ENCODE measurements at regions not wholly inside any gene's neighbourhood (a gene's known extent, or its start where the extent isn't known, plus 50 kb on each side); places are given as distances from the start of the nearest gene placed in this dataset.

- TF ChIP-seq FOXP2 (optimal IDR thresholded peaks at IDR 0.05; ENCODE audit: borderline replicate concordance, extremely low read depth, extremely low read length, insufficient read depth): no peak
- no peak for TF ChIP-seq REST (IDR thresholded peaks at IDR 0.05; ENCODE audit: insufficient read depth in 1 of 2, low read depth in 2 of 2, low read length in 2 of 2)
- TF ChIP-seq TAF1 (IDR thresholded peaks at IDR 0.05; ENCODE audit: borderline replicate concordance, insufficient read depth, low read length): no peak
- no peak for TF ChIP-seq POLR2AphosphoS5 (IDR thresholded peaks at IDR 0.05; ENCODE audit: low read depth, low read length)
- no peak for TF ChIP-seq SIN3A (IDR thresholded peaks at IDR 0.05; ENCODE audit: borderline replicate concordance, insufficient read depth, low read length)
Observed at GRCh38 chr16:17852977-17853702, 382.4 kb upstream of the XYLT1 start.

- TF ChIP-seq FOXP2 (optimal IDR thresholded peaks at IDR 0.05; ENCODE audit: borderline replicate concordance, extremely low read depth, extremely low read length, insufficient read depth) (no peak), TAF1 (IDR thresholded peaks at IDR 0.05; ENCODE audit: borderline replicate concordance, insufficient read depth, low read length) (no peak), REST (IDR thresholded peaks at IDR 0.05; ENCODE audit: insufficient read depth in 1 of 2, low read depth in 2 of 2, low read length in 2 of 2) (no peak), SIN3A (IDR thresholded peaks at IDR 0.05; ENCODE audit: borderline replicate concordance, insufficient read depth, low read length) (no peak), POLR2AphosphoS5 (IDR thresholded peaks at IDR 0.05; ENCODE audit: low read depth, low read length) (no peak)
Observed at GRCh38 chr16:17850581-17851250, 380.0 kb upstream of the XYLT1 start.

- TF ChIP-seq SIN3A (IDR thresholded peaks at IDR 0.05; ENCODE audit: borderline replicate concordance, insufficient read depth, low read length) (no peak), FOXP2 (optimal IDR thresholded peaks at IDR 0.05; ENCODE audit: borderline replicate concordance, extremely low read depth, extremely low read length, insufficient read depth) (no peak), POLR2AphosphoS5 (IDR thresholded peaks at IDR 0.05; ENCODE audit: low read depth, low read length) (no peak), TAF1 (IDR thresholded peaks at IDR 0.05; ENCODE audit: borderline replicate concordance, insufficient read depth, low read length) (no peak)
Observed at GRCh38 chr16:17847234-17847795, 376.6 kb upstream of the XYLT1 start.

- TF ChIP-seq TAF1 (IDR thresholded peaks at IDR 0.05; ENCODE audit: borderline replicate concordance, insufficient read depth, low read length) (no peak), POLR2AphosphoS5 (IDR thresholded peaks at IDR 0.05; ENCODE audit: low read depth, low read length) (no peak), SIN3A (IDR thresholded peaks at IDR 0.05; ENCODE audit: borderline replicate concordance, insufficient read depth, low read length) (no peak), REST (IDR thresholded peaks at IDR 0.05; ENCODE audit: insufficient read depth in 1 of 2, low read depth in 2 of 2, low read length in 2 of 2) (no peak), FOXP2 (optimal IDR thresholded peaks at IDR 0.05; ENCODE audit: borderline replicate concordance, extremely low read depth, extremely low read length, insufficient read depth) (no peak)
Observed at GRCh38 chr16:17846030-17846429, 375.3 kb upstream of the XYLT1 start.

- TF ChIP-seq POLR2AphosphoS5 (IDR thresholded peaks at IDR 0.05; ENCODE audit: low read depth, low read length) (no peak), SIN3A (IDR thresholded peaks at IDR 0.05; ENCODE audit: borderline replicate concordance, insufficient read depth, low read length) (no peak), FOXP2 (optimal IDR thresholded peaks at IDR 0.05; ENCODE audit: borderline replicate concordance, extremely low read depth, extremely low read length, insufficient read depth) (no peak), TAF1 (IDR thresholded peaks at IDR 0.05; ENCODE audit: borderline replicate concordance, insufficient read depth, low read length) (no peak), REST (IDR thresholded peaks at IDR 0.05; ENCODE audit: insufficient read depth in 1 of 2, low read depth in 2 of 2, low read length in 2 of 2) (no peak)
Observed at GRCh38 chr16:17845031-17845430, 374.3 kb upstream of the XYLT1 start.
